Stromal cell of bone marrow (primary cell): ENCODE measurements at regions not wholly inside any gene's neighbourhood (a gene's known extent, or its start where the extent isn't known, plus 50 kb on each side); places are given as distances from the start of the nearest gene placed in this dataset.
"Not testable (repeated sequence)": the region's sequence is repeated elsewhere in the genome, so short reads cannot be mapped to it uniquely, and the experiment has no call there.

Source experiments
- DNase-seq: peaks from one replicate; pipeline ENCODE4 v3.0.0-alpha.2; 2012; ENCODE audit warnings: low read depth

- DNase-seq: no peak
Measured at GRCh38 chrX:122047261-122047660, 999.9 kb downstream of the GLUD2 start.

- no peak for DNase-seq
Measured at GRCh38 chrX:122055460-122055859, 1008.0 kb downstream of the GLUD2 start.

DNA sequence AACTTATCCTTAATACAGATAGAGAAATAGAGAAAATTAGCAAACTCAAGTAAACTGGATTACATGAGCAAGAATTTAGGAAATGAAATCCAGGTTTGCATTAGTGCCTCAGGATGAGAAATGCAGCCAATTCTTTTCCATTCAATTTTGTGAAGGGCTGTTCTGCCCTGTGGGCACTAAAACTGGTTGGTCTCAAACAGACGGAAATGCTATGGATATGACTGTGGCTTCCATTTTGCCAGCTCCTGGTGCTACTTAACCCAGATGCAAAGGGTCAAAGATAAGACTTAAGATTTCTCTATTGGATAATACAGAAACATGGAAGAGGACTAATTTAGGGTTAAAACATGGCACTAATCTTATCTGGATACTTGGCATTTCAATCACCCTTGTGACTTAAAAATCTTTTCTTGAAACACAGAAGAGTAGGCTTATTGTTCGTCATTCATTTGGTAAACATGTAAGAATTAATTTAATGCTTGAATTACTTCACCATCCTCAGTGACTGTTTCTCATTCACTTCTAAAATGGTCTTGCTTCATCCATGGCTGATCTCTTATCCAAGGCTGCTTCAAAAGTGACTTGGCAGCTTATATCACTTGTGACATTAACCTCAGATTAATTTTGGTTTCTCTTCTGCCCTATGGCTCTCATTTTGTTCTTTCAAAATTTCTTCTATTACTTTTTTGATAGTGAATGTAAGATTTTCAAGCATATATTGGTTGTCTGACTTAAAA is 1008.7 kb downstream of the GLUD2 start:
- no peak for DNase-seq

DNA sequence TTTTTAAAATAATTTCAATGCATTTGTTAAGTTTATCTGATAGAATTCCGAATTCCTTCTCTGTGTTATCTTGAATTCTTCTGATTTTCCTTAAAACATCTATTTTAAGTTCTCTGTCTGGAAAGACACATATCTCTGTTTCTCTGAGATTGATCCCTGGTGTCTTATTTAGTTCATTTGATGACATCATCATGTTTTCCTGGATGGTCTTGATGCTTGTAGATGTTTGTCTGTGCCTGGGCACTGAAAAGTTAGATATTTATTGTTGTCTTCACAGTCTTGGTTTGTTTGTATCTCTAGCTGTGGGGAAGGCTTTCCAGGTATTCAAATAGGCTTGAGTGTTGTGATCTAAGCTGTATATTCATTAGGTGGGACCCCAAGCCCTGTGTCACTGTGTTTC is 1028.8 kb downstream of the GLUD2 start:
- DNase-seq: no peak

GRCh38 chrX:122078079-122078478 is 1030.7 kb downstream of the GLUD2 start:
- DNase-seq: no peak

GRCh38 chrX:122087341-122087740 is 1039.9 kb downstream of the GLUD2 start:
- DNase-seq: no peak

- DNase-seq: no peak
Measured at GRCh38 chrX:122091571-122091970, 1044.2 kb downstream of the GLUD2 start.

- no peak for DNase-seq
Measured at GRCh38 chrX:122092360-122092759, 1045.0 kb downstream of the GLUD2 start.

- DNase-seq: no peak
Measured at GRCh38 chrX:122092978-122093377, 1045.6 kb downstream of the GLUD2 start.

GRCh38 chrX:122094611-122095010 is 1047.2 kb downstream of the GLUD2 start:
- DNase-seq: no peak

DNA sequence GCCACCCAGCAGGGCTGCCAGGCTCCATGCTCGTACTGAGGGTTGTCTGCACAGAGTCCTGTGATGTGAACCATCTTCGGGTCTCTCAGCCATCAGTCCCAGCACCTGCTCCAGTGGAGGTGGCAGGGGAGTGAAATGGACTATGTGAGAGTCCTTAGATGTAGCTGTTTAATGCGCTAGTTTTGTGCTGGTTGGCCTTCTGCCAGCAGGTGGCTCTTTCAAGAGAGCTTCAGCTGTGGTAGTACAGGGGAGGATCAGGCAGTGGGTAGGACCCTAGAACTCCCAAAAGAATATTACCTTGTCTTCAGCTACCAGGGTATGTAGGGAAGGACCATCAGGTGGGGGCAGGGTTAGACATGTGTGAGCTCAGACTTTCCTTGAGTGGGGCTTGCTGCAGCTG is 1066.0 kb downstream of the GLUD2 start:
- DNase-seq: no peak

- no peak for DNase-seq
Measured at GRCh38 chrX:122113896-122114295, 1066.5 kb downstream of the GLUD2 start.

GRCh38 chrX:122115604-122116003 is 1068.2 kb downstream of the GLUD2 start:
- DNase-seq: no peak

DNA sequence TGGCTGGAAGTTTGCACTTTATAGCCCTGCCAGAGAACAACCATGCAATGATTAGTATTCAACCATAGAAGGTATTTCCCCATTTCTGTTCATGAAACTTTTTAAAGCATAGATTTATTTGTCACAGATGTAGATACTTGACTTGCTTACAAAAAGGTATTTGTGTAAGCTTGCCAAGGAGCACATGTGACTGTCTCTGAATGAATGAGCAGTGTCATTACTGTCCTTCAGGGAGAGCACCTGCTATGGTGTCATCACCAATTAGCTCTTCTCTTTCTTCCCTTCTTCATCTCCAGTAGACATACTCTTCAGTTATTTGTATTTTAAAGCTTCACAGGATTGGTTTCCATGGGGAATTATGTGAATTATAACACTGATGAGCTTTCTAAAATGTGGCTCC is 1064.7 kb upstream of the GRIA3 start:
- no peak for DNase-seq

DNA sequence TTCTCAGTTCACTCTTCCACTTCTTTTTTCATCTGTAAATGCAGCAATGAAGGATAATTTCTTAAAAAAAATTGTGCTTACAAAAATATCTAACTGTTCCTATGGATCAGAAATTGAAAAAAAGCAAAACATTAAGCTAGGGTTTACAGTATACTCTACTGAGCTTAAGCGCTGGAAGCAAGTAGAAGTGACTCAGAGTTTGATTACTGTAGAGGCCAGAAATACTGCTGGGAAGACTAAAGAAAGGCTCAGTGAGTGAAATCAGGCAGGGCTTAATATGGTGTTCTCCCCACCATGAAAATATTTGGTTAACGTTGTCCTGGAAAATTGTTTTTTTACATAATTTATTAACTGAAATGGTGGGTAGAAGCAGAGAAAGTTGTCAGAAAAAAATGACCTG is 1061.8 kb upstream of the GRIA3 start:
- no peak for DNase-seq

DNA sequence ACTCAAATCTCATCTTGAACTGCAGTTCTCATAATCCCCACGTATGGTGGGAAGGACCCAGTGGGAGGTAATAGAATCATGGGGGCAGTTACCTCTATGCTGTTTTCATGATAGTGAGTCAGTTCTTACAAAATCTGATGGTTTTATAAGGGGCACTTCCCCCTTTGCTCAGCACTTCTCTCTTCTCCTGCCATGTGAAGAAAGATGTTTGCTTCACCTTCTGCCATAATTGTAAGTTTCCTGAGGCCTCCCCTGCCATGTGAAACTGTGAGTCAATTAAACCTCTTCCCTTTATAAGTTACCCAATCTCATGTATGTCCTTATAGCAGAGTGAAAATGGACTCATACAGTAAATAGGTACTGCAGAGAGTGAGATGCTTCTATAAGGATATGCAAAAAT is 1050.6 kb upstream of the GRIA3 start:
- DNase-seq: no peak

DNA sequence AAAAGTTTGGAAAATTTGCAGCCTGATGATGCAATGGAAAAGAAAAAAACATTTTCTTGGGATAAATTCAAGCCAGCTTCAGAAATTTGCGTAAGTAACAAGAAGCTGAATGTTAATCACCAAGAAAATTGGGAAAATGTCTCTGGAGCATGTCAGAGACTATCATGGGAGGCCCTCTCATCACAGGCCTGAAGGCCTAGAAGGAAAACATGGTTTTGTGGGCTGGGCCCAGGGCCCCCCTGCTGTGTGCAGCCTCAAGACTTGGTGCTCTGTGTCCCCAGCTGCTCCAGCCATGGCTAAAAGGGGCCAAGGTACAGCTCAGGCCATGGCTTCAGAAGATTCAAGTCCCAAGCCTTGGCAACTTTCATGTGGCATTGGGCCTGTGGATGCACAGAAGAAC is 1049.8 kb upstream of the GRIA3 start:
- no peak for DNase-seq

DNA sequence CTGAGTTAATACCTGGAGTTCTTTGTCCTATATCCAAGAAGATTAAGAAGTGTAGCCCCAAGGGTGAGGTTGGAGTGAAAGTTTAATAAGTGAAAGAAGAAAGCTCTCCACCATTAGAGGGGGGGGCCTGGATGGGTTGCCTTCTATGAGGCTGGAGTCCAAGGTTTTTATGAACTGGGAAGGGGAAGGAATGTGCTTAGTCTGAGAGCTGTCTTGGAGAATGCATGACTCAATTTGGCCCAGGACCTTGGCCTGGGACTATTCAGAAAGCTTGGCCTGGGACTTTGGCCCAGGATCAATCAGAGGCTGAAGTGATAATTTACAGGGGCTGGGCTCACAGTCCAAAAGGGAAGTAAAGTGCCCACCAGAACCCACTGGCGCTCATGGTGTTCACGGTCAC is 1049.0 kb upstream of the GRIA3 start:
- DNase-seq: no peak

DNA sequence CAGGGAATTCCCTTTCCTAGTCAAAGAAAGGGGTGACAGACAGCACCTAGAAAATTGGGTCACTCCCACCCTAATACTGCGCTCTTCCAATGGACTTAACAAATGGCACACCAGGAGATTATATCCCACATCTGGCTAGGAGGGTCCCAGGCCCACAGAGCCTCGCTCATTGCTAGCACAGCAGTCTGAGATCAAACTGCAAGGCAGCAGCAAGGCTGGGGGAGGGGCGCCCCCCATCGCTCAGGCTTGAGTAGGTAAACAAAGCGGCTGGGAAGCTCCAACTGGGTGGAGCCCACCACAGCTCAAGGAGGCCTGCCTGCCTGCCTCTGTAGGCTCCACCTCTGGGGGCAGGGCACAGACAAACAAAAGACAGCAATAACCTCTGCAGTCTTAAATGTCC is 1043.9 kb upstream of the GRIA3 start:
- not testable (repeated sequence) for DNase-seq

GRCh38 chrX:122154019-122154418 is 1030.1 kb upstream of the GRIA3 start:
- no peak for DNase-seq

GRCh38 chrX:122168241-122168640 is 1015.8 kb upstream of the GRIA3 start:
- DNase-seq: no peak

DNA sequence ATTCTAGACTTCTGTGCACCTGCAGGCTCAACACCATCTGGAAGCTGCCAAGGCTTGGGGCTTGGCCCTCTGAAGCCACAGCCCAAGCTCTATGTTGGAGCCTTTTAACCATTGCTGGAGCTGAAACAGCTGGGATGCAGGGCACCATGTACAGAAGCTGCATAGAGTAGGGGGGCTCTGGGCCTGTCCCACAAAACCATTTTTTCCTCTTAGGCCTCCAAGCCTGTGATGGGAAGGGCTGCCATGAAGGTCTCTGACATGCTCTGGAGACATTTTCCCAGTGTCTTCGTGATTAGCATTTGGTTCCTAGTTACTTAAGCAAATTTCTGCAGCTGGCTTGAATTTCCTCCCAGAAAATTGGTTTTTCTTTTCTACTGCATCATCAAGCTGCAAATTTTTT is 999.3 kb upstream of the GRIA3 start:
- no peak for DNase-seq

GRCh38 chrX:122187069-122187713 is 996.9 kb upstream of the GRIA3 start:
- no peak for DNase-seq

GRCh38 chrX:122188751-122189150 is 995.3 kb upstream of the GRIA3 start:
- DNase-seq: no peak
